Keratinocyte (primary cell): ENCODE measurements at regions not wholly inside any gene's neighbourhood (a gene's known extent, or its start where the extent isn't known, plus 50 kb on each side); places are given as distances from the start of the nearest gene placed in this dataset.

Experiments
- CTCF ChIP-seq, 3 experiments: IDR thresholded peaks in 1 of 3; conservative IDR thresholded peaks in 1 of 3; optimal IDR thresholded peaks in 1 of 3; 2 replicates in 2 of 3; 3 replicates in 1 of 3; pipeline versions ENCODE3 to v1.5.1; 2011; ENCODE audit warnings: low read length in 3 of 3, mild to moderate bottlenecking in 3 of 3, moderate library complexity in 2 of 3, control low read depth in 1 of 3, inconsistent platforms in 1 of 3; ENCODE audit not compliant: insufficient read depth in 2 of 3; ENCODE audit errors: extremely low read depth in 1 of 3
- EZH2 ChIP-seq: IDR thresholded peaks from one replicate; pipeline ENCODE4 v1.6.1; 2012; ENCODE audit warnings: inconsistent platforms, mild to moderate bottlenecking, low read length, moderate library complexity

- TF ChIP-seq CTCF (optimal IDR thresholded peaks at IDR 0.05 in 1 of 3, IDR thresholded peaks at IDR 0.05 in 1 of 3, conservative IDR thresholded peaks at IDR 0.05 in 1 of 3; ENCODE audit: extremely low read depth in 1 of 3, insufficient read depth in 2 of 3, low read length in 3 of 3) (no peak), EZH2 (no peak)
Observed at GRCh38 chr2:235155163-235155562, 203.3 kb downstream of the SH3BP4 start.
